Right lobe of liver (tissue), 6 donors: ENCODE measurements at regions not wholly inside any gene's neighbourhood (a gene's known extent, or its start where the extent isn't known, plus 50 kb on each side); places are given as distances from the start of the nearest gene placed in this dataset.
A peak's percentile ranks its signal among the peaks of the same experiment; 100 is the strongest.

Experiments used
- ATAC-seq, 4 donors: fragments of 200-7000 bp; cut with Tn5 transposase; one replicate each; pipeline ENCODE4 v1.9.1; 2020; ENCODE audit warnings: mild to moderate bottlenecking in 4 of 4, moderate library complexity in 4 of 4
- DNase-seq, 3 donors: peaks; one replicate each; pipeline ENCODE4 v3.0.0-alpha.2; 2020
- H3K27ac ChIP-seq, 3 donors: fragments of 200-600 bp; one replicate each; pipeline ENCODE4 v1.8.0; 2022
- H3K27me3 ChIP-seq, 2 donors: fragments of 200-600 bp; one replicate each; pipeline ENCODE4 v1.8.0; 2022
- H3K36me3 ChIP-seq, 4 donors: fragments of 200-600 bp; sonication (generic) in 1 of 4; one replicate each; pipeline versions ENCODE4 v1.5.1 to v1.8.0; 2017 to 2022; ENCODE audit warnings: control low read depth in 1 of 4
- H3K4me1 ChIP-seq, 4 donors: fragments of 200-600 bp; sonication (generic) in 1 of 4; one replicate each; pipeline versions ENCODE4 v1.5.1 to v1.8.0; 2017 to 2022; ENCODE audit warnings: control low read depth in 1 of 4
- H3K4me3 ChIP-seq, 3 donors: fragments of 200-600 bp; one replicate each; pipeline ENCODE4 v1.8.0; 2022
- H3K9me3 ChIP-seq, 4 donors: fragments of 200-600 bp; sonication (generic) in 1 of 4; one replicate each; pipeline versions ENCODE4 v1.5.1 to v1.8.0; 2017 to 2022; ENCODE audit warnings: control low read depth in 1 of 4
- CTCF ChIP-seq, 4 donors: fragments of 200-600 bp in 3 of 4; fragments of 450-650 bp in 1 of 4; IDR thresholded peaks; one replicate each; pipeline versions ENCODE4 v1.5.1 to v1.8.0; 2016 to 2022; ENCODE audit warnings: antibody characterized with exemption in 4 of 4, mild to moderate bottlenecking in 2 of 4
- POLR2A ChIP-seq: fragments of 450-650 bp; IDR thresholded peaks from one replicate; pipeline ENCODE4 v1.6.1; 2017; ENCODE audit warnings: antibody characterized with exemption, mild to moderate bottlenecking
- WGBS: methylation state at CpG from one replicate; pipeline ENCODE4 v1.1.6; 2018; ENCODE audit warnings: low coverage, low lambda C conversion rate; ENCODE audit not compliant: insufficient coverage; ENCODE audit errors: missing lambda C conversion rate; 5-methylcytosine and 5-hydroxymethylcytosine counted together
- intact Hi-C, 2 donors: fragments of 100-400 bp; cut with DNase I; formaldehyde crosslinking; loops; one replicate each; pipeline versions ENCODE4 v1.11.2 to v1.14.1; 2022
- donor health status: DM: no; HTN: yes; CAD: no.
- donor health status: DM: no; HTN: no; CAD: no.
- donor health status: DM: no; HTN: no; CAD: no.
- donor health status: DM: no; HTN: yes; CAD: no.
- donor health status: DM: no; HTN: yes; CAD: no.

GRCh38 chr11:116356451-116356850 is 416.3 kb downstream of the BUD13 start:
- Histone ChIP-seq H3K4me3 (no peak overlapping the region), H3K27me3 (no peaks in the 10 kb centered on the region), H3K36me3 (no peaks in the 10 kb centered on the region), H3K9me3 (no peaks in the 10 kb centered on the region), H3K4me1 (no peaks in the 10 kb centered on the region), H3K27ac (no peak overlapping the region)
- DNase-seq (no peak), ATAC-seq (no peak)
- WGBS, result 61% methylated on average over 5 of the region's 7 CpGs
- TF ChIP-seq CTCF (IDR thresholded peaks at IDR 0.05) (no peak), POLR2A (no peak)
- intact Hi-C loops, result no loop called here

GRCh38 chr11:116355104-116355503 is 417.7 kb downstream of the BUD13 start:
- no peak overlapping the region for H3K4me3 ChIP-seq
- DNase-seq (no peak), ATAC-seq (no peak)
- H3K27ac ChIP-seq, result no peak overlapping the region
- no peaks in the 10 kb centered on the region for H3K9me3 ChIP-seq
- WGBS, result 67% methylated on average over 1 of the region's 1 CpG
- no peaks in the 10 kb centered on the region for H3K27me3 ChIP-seq
- intact Hi-C loops, result no loop called here
- H3K36me3 ChIP-seq, result no peaks in the 10 kb centered on the region
- TF ChIP-seq POLR2A (no peak), CTCF (IDR thresholded peaks at IDR 0.05) (no peak)
- H3K4me1 ChIP-seq, result no peaks in the 10 kb centered on the region

DNA sequence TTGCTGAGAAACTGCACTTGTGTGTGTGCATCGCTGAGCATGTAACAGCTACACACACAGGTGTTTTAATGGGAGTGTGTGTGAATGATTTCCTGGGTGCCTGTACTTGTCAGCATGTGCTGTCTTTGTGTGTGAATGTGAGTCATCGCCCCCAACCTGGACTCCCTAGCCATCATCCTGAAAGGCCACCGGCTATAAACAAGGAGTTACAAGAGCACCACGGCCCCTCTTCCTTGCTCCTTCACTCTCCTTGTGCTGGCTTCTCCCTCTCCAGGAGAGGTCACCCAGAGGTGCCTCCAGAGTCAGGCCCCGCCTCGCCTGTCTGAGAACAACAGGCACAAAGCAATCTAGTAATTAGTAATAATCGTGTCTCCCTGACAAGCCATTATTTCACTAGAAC is 419.2 kb downstream of the BUD13 start:
- WGBS, result 63% methylated on average over 6 of the region's 7 CpGs
- Histone ChIP-seq H3K27me3 (no peaks in the 10 kb centered on the region), H3K4me3 (no peak overlapping the region), H3K9me3 (no peaks in the 10 kb centered on the region), H3K36me3 (no peaks in the 10 kb centered on the region), H3K27ac (no peak overlapping the region), H3K4me1 (no peaks in the 10 kb centered on the region)
- ATAC-seq, result no peak
- intact Hi-C loops, result no loop called here
- TF ChIP-seq CTCF (IDR thresholded peaks at IDR 0.05) (no peak), POLR2A (no peak)
- no peak for DNase-seq

- no peak overlapping the region for H3K4me3 ChIP-seq
- H3K9me3 ChIP-seq, result no peaks in the 10 kb centered on the region
- DNase-seq (no peak), ATAC-seq (no peak)
- H3K4me1 ChIP-seq, result no peaks in the 10 kb centered on the region
- H3K27me3 ChIP-seq, result no peaks in the 10 kb centered on the region
- TF ChIP-seq POLR2A (no peak), CTCF (IDR thresholded peaks at IDR 0.05) (no peak)
- H3K36me3 ChIP-seq, result no peaks in the 10 kb centered on the region
- H3K27ac ChIP-seq, result no peak overlapping the region
- intact Hi-C loops, result no loop called here
- 65% methylated on average over 4 of the region's 4 CpGs for WGBS
Observed at GRCh38 chr11:116352881-116353280, 419.9 kb downstream of the BUD13 start.

- 57% methylated on average over 1 of the region's 1 CpG for WGBS
- H3K27me3 ChIP-seq, result no peaks in the 10 kb centered on the region
- no peaks in the 10 kb centered on the region for H3K36me3 ChIP-seq
- ATAC-seq, result peak; percentile 26 to 67 (median 50)
- H3K4me3 ChIP-seq, result no peak overlapping the region
- intact Hi-C loops, result no loop called here
- H3K9me3 ChIP-seq, result no peaks in the 10 kb centered on the region
- H3K27ac ChIP-seq, result no peak overlapping the region
- no peaks in the 10 kb centered on the region for H3K4me1 ChIP-seq
- TF ChIP-seq CTCF (IDR thresholded peaks at IDR 0.05) (no peak), POLR2A (no peak)
- DNase-seq, result no peak
Observed at GRCh38 chr11:116348226-116348625, 424.6 kb downstream of the BUD13 start.
